IMR-90 (cell line): ENCODE measurements at regions not wholly inside any gene's neighbourhood (a gene's known extent, or its start where the extent isn't known, plus 50 kb on each side); places are given as distances from the start of the nearest gene placed in this dataset.

Experiments
- ATAC-seq: fragments of 200-7000 bp; cut with Tn5 transposase; 2 replicates; pipeline ENCODE4 v1.9.1; 2020; ENCODE audit warnings: low read depth, mild to moderate bottlenecking, moderate library complexity
- BruUV-seq: library from RNA; stranded (reverse); fragments of 400-500 nt; replicated peaks from 2 replicates; lab custom pipeline; 2021; lab: Mats Ljungman, UMichigan
- CTCF ChIA-PET: fragments of 300-600 bp; formaldehyde crosslinking; extraction: SDS; loops from one replicate; lab custom pipeline; 2021; ENCODE audit warnings: antibody characterized with exemption; lab: Yijun Ruan, JAX
- POLR2A ChIA-PET: fragments of 300-600 bp; sonication (Branson Sonifier 250); formaldehyde crosslinking; loops from one replicate; lab custom pipeline; 2022; ENCODE audit warnings: antibody characterized with exemption; ENCODE audit not compliant: unreplicated experiment; lab: Charles Lee
- DNase-seq: peaks from one replicate; pipeline ENCODE4 v3.0.0; 2013
- H2AFZ ChIP-seq: replicated peaks from 2 replicates; pipeline ENCODE3; 2013; ENCODE audit warnings: low read length, mild to moderate bottlenecking; ENCODE audit not compliant: poor library complexity
- H2AK5ac ChIP-seq: 2 replicates; pipeline ENCODE4 v1.6.1; 2013; ENCODE audit warnings: low read depth, low read length, inconsistent platforms
- H2AK9ac ChIP-seq: replicated peaks from 2 replicates; pipeline ENCODE3; 2013; ENCODE audit warnings: mild to moderate bottlenecking, low read depth, low read length, moderate library complexity; ENCODE audit not compliant: poor library complexity
- H2BK120ac ChIP-seq: 2 replicates; pipeline ENCODE4 v1.6.1; 2013; ENCODE audit warnings: low read depth, low read length, inconsistent platforms
- H2BK15ac ChIP-seq: 3 replicates; pipeline ENCODE4 v1.6.1; 2013; ENCODE audit warnings: low read depth, low read length, inconsistent platforms
- H2BK20ac ChIP-seq: 2 replicates; pipeline ENCODE4 v1.6.1; 2013; ENCODE audit warnings: low read depth, mild to moderate bottlenecking, inconsistent platforms, low read length, moderate library complexity
- H2BK5ac ChIP-seq: 2 replicates; pipeline ENCODE4 v1.6.1; 2013; ENCODE audit warnings: mild to moderate bottlenecking, low read depth, low read length, inconsistent platforms; ENCODE audit not compliant: poor library complexity, severe bottlenecking
- H3K14ac ChIP-seq: replicated peaks from 2 replicates; pipeline ENCODE4 v1.6.1; 2013; ENCODE audit warnings: low read depth, low read length, inconsistent platforms
- H3K18ac ChIP-seq: 2 replicates; pipeline ENCODE4 v1.6.1; 2013; ENCODE audit warnings: low read depth, low read length, control low read depth
- H3K23ac ChIP-seq: 2 replicates; pipeline ENCODE4 v1.6.1; 2013; ENCODE audit warnings: low read depth, low read length, inconsistent platforms
- H3K27ac ChIP-seq: 2 replicates; pipeline ENCODE4 v1.5.1; 2013; ENCODE audit warnings: mild to moderate bottlenecking, control low read depth, low read length; ENCODE audit not compliant: insufficient read depth
- H3K27me3 ChIP-seq: 2 replicates; pipeline ENCODE4 v1.6.1; 2013; ENCODE audit warnings: low read length; ENCODE audit not compliant: control insufficient read depth, insufficient read depth
- H3K36me3 ChIP-seq: 2 replicates; pipeline ENCODE4 v1.6.1; 2013; ENCODE audit warnings: low read length, mixed read lengths; ENCODE audit not compliant: control insufficient read depth, insufficient read depth
- H3K4ac ChIP-seq: 2 replicates; pipeline ENCODE4 v1.6.1; 2013; ENCODE audit warnings: low read depth, low read length, inconsistent platforms
- H3K4me1 ChIP-seq: 2 replicates; pipeline ENCODE4 v1.6.1; 2013; ENCODE audit warnings: low read length, mixed read lengths; ENCODE audit not compliant: control insufficient read depth, insufficient read depth
- H3K4me2 ChIP-seq: 2 replicates; pipeline ENCODE4 v1.6.1; 2013; ENCODE audit warnings: low read depth, mild to moderate bottlenecking, control low read depth, low read length, moderate library complexity
- H3K4me3 ChIP-seq: 2 replicates; pipeline ENCODE4 v1.5.1; 2013; ENCODE audit warnings: low read depth, mild to moderate bottlenecking, control low read depth, low read length, moderate library complexity; ENCODE audit not compliant: insufficient read depth
- H3K56ac ChIP-seq: 2 replicates; pipeline ENCODE4 v1.6.1; 2013; ENCODE audit warnings: low read length, inconsistent platforms; ENCODE audit not compliant: insufficient read depth; ENCODE audit errors: extremely low read depth
- H3K79me1 ChIP-seq, 2 experiments: 2 replicates each; pipeline ENCODE4 v1.6.1; 2013; ENCODE audit warnings: low read length in 2 of 2, inconsistent platforms in 1 of 2, low read depth in 1 of 2
- H3K9ac ChIP-seq: 2 replicates; pipeline ENCODE4 v1.6.1; 2013; ENCODE audit warnings: low read depth, low read length, control low read depth
- H3K9me1 ChIP-seq: 2 replicates; pipeline ENCODE4 v1.6.1; 2013; ENCODE audit warnings: low read length, inconsistent platforms; ENCODE audit not compliant: insufficient read depth
- H3K9me3 ChIP-seq: 2 replicates; pipeline ENCODE4 v1.6.1; 2013; ENCODE audit warnings: low read length; ENCODE audit not compliant: control insufficient read depth, insufficient read depth
- H4K20me1 ChIP-seq: 2 replicates; pipeline ENCODE4 v1.6.1; 2013; ENCODE audit warnings: low read length, inconsistent platforms; ENCODE audit not compliant: insufficient read depth
- H4K5ac ChIP-seq: 2 replicates; pipeline ENCODE4 v1.6.1; 2013; ENCODE audit warnings: mild to moderate bottlenecking, low read depth, low read length, control low read depth
- H4K8ac ChIP-seq, 2 experiments: 2 replicates each; pipeline ENCODE4 v1.6.1; 2013; ENCODE audit warnings: low read depth in 2 of 2, low read length in 2 of 2, control low read depth in 1 of 2, inconsistent platforms in 1 of 2
- H4K91ac ChIP-seq: 2 replicates; pipeline ENCODE4 v1.6.1; 2013; ENCODE audit warnings: low read depth, low read length, inconsistent platforms; ENCODE audit not compliant: insufficient read depth
- BHLHE40 ChIP-seq: fragments of 150-350 bp; IDR thresholded peaks from 2 replicates; pipeline ENCODE4 v1.6.1; 2016; ENCODE audit warnings: mild to moderate bottlenecking, low read depth, low read length
- CEBPB ChIP-seq: IDR thresholded peaks from 2 replicates; pipeline ENCODE4 v1.6.1; 2012; ENCODE audit warnings: low read depth, low read length, improper control_type of control experiment
- CHD1 ChIP-seq: IDR thresholded peaks from 2 replicates; pipeline ENCODE4 v1.6.1; 2012; ENCODE audit warnings: low read depth, low read length, improper control_type of control experiment
- NFE2L2 ChIP-seq: fragments of 150-350 bp; IDR thresholded peaks from 2 replicates; pipeline ENCODE4 v1.6.1; 2016; ENCODE audit warnings: low read depth, mild to moderate bottlenecking, low read length
- RAD21 ChIP-seq: IDR thresholded peaks from 2 replicates; pipeline ENCODE4 v1.6.1; 2012; ENCODE audit warnings: low read length, improper control_type of control experiment
- RCOR1 ChIP-seq: IDR thresholded peaks from 2 replicates; pipeline ENCODE4 v1.6.1; 2012; ENCODE audit warnings: mild to moderate bottlenecking, low read length, improper control_type of control experiment; ENCODE audit not compliant: insufficient replicate concordance
- SMC3 ChIP-seq: fragments of 150-350 bp; IDR thresholded peaks from 2 replicates; pipeline ENCODE4 v1.6.1; 2016; ENCODE audit warnings: low read depth, mild to moderate bottlenecking, antibody characterized with exemption, low read length, moderate library complexity
- WGBS, 2 experiments: methylation state at CpG; one replicate each; pipeline versions ENCODE4 v1.1.5 to v1.1.7; 2013; ENCODE audit warnings: missing lambda C conversion rate in 2 of 2; ENCODE audit not compliant: insufficient read length in 1 of 2; ENCODE audit errors: extremely low coverage in 2 of 2; 5-methylcytosine and 5-hydroxymethylcytosine counted together
- dilution Hi-C: fragments of 300-500 bp; cut with HindIII; formaldehyde crosslinking; loops from one replicate; pipeline ENCODE4 v1.14.3; 2018; ENCODE audit warnings: low sequenced_read_pairs; ENCODE audit not compliant: unreplicated experiment
- in situ Hi-C: fragments of 300-500 bp; cut with MboI; formaldehyde crosslinking; loops from 3 replicates; pipeline ENCODE4 v1.14.3; 2019; ENCODE audit warnings: low sequenced_read_pairs, inconsistent platforms, mixed read lengths
- intact Hi-C: fragments of 100-400 bp; cut with micrococcal nuclease; formaldehyde crosslinking; loops from 2 replicates; pipeline ENCODE4 v1.10.0; 2022
- TF ChIP-seq, protein P1 (sequence below): fragments of 150-350 bp; IDR thresholded peaks from 2 replicates; pipeline ENCODE4 v1.6.1; 2017; ENCODE audit warnings: mild to moderate bottlenecking, antibody characterized with exemption, low read length, low read depth
- TF ChIP-seq, protein P2 (sequence below): fragments of 150-350 bp; IDR thresholded peaks from 2 replicates; pipeline ENCODE4 v1.6.1; 2016; ENCODE audit warnings: low read depth, mild to moderate bottlenecking, low read length, moderate library complexity, borderline replicate concordance
- TF ChIP-seq, protein P3 (sequence below): conservative IDR thresholded peaks from 2 replicates; pipeline ENCODE4 v1.5.1; 2012; ENCODE audit warnings: mild to moderate bottlenecking, low read depth, low read length, improper control_type of control experiment

DNA sequence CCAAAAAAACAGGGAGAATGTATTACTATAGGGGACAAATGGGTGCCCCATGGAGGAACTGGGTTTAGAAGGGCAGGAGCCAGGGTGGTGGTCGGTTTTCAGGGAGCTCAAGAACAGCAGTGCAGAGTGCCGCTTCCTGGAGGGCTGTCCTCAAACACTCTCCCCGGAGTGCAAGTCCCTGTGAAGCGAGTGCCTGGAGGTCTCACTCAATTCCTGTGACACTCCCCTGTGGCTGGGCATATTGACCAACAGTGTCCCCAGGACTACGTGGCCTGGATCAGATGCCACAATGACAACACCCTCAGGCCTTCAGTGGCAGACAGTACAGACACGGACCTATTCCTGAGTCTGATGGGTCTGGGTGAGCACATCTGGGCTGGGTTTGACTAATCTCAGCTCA is 412.1 kb upstream of the IRX2 start:
- Histone ChIP-seq H3K27me3 (no peaks in the 10 kb centered on the region), H3K14ac (no peak overlapping the region), H2BK5ac (no peak overlapping the region), H3K9ac (no peak overlapping the region), H4K5ac (no peak overlapping the region), H2BK120ac (no peak overlapping the region), H2AK5ac (no peak overlapping the region), H2BK20ac (no peak overlapping the region), H2AK9ac (no peak overlapping the region), H3K18ac (no peak overlapping the region), H3K36me3 (no peaks in the 10 kb centered on the region), H3K79me1 (no peaks in the 10 kb centered on the region), H2BK15ac (no peak overlapping the region), H3K9me3 (peaks cover 20% of the 10 kb centered on the region), H3K23ac (no peak overlapping the region), H3K56ac (no peak overlapping the region), H3K4ac (no peak overlapping the region), H3K9me1 (no peaks in the 10 kb centered on the region), H3K4me1 (no peaks in the 10 kb centered on the region), H3K4me3 (no peak overlapping the region), H2AFZ (no peak overlapping the region), H3K27ac (no peak overlapping the region), H4K8ac (no peak overlapping the region), H3K4me2 (no peak overlapping the region), H4K20me1 (no peaks in the 10 kb centered on the region), H4K91ac (no peak overlapping the region)
- WGBS, 2 experiments: 50% methylated on average over 1 of the region's 6 CpGs; no CpG with 5 or more reads in 1 of the 2 experiments
- intact Hi-C loops (no loop called here), in situ Hi-C loops (no loop called here), dilution Hi-C loops (no loop called here)
- ATAC-seq (no peak), DNase-seq (no peak)
- CTCF ChIA-PET: no interaction called here
- TF ChIP-seq RCOR1: no peak
- no peak for TF ChIP-seq RAD21
- TF ChIP-seq, protein P1, sequence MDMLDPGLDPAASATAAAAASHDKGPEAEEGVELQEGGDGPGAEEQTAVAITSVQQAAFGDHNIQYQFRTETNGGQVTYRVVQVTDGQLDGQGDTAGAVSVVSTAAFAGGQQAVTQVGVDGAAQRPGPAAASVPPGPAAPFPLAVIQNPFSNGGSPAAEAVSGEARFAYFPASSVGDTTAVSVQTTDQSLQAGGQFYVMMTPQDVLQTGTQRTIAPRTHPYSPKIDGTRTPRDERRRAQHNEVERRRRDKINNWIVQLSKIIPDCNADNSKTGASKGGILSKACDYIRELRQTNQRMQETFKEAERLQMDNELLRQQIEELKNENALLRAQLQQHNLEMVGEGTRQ: no peak
- TF ChIP-seq, protein P2, sequence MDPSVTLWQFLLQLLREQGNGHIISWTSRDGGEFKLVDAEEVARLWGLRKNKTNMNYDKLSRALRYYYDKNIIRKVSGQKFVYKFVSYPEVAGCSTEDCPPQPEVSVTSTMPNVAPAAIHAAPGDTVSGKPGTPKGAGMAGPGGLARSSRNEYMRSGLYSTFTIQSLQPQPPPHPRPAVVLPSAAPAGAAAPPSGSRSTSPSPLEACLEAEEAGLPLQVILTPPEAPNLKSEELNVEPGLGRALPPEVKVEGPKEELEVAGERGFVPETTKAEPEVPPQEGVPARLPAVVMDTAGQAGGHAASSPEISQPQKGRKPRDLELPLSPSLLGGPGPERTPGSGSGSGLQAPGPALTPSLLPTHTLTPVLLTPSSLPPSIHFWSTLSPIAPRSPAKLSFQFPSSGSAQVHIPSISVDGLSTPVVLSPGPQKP: no peak
- no peak for TF ChIP-seq BHLHE40
- TF ChIP-seq CHD1: no peak
- TF ChIP-seq SMC3: no peak
- no peak for TF ChIP-seq NFE2L2
- TF ChIP-seq CEBPB: no peak
- TF ChIP-seq, protein P3, sequence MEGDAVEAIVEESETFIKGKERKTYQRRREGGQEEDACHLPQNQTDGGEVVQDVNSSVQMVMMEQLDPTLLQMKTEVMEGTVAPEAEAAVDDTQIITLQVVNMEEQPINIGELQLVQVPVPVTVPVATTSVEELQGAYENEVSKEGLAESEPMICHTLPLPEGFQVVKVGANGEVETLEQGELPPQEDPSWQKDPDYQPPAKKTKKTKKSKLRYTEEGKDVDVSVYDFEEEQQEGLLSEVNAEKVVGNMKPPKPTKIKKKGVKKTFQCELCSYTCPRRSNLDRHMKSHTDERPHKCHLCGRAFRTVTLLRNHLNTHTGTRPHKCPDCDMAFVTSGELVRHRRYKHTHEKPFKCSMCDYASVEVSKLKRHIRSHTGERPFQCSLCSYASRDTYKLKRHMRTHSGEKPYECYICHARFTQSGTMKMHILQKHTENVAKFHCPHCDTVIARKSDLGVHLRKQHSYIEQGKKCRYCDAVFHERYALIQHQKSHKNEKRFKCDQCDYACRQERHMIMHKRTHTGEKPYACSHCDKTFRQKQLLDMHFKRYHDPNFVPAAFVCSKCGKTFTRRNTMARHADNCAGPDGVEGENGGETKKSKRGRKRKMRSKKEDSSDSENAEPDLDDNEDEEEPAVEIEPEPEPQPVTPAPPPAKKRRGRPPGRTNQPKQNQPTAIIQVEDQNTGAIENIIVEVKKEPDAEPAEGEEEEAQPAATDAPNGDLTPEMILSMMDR: no peak
- POLR2A ChIA-PET: no interaction called here
- BruUV-seq: no TSS peak
